HG03139 (cell line): ENCODE measurements at regions not wholly inside any gene's neighbourhood (a gene's known extent, or its start where the extent isn't known, plus 50 kb on each side); places are given as distances from the start of the nearest gene placed in this dataset.
"Not testable (repeated sequence)": the region's sequence is repeated elsewhere in the genome, so short reads cannot be mapped to it uniquely, and the experiment has no call there.

Experiments used
- ATAC-seq: cut with Tn5 transposase; IDR thresholded peaks from one replicate; pipeline ENCODE4 v1.9.1; 2021; ENCODE audit not compliant: unreplicated experiment

DNA sequence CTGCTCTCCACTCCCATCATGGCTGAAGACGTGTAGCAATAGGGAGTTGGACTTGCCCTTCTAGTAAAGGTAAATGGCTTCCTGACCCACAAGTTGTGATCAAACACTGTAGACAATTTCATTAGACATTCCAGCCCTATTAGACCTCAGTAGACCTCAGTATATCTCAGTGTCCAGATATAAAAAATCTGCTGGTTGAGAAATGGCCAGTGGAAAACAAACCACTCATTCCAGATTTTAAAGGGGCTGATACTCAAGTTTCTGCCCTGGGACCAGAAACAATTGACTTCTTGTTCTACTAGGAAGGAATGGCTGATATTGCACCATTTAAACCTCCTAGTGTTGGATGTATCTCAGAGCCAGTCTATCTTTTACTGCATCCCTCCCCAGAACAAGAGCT, 613.2 kb downstream of the PDCD6IP start:
- ATAC-seq = no peak

DNA sequence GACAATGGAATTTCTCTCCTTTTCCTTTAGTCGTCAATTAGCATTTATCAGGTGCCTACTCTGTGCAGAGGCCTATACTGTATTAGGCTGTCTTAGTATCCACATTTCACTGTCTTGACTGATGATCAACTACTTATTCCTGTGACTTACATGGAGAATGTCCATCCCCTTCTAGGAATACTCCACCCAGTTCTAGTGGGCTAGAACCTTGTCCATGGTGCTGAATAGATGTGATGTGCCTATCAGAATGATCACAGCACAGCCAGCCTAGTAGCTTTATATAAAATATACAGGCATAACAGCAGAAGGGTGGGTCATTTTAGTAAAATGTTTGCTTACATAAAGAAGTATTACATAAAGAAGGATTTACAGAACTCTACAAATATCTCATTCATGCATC, 621.4 kb downstream of the PDCD6IP start:
- ATAC-seq = no peak

GRCh38 chr3:34421762-34422161, 623.3 kb downstream of the PDCD6IP start:
- ATAC-seq = no peak

DNA sequence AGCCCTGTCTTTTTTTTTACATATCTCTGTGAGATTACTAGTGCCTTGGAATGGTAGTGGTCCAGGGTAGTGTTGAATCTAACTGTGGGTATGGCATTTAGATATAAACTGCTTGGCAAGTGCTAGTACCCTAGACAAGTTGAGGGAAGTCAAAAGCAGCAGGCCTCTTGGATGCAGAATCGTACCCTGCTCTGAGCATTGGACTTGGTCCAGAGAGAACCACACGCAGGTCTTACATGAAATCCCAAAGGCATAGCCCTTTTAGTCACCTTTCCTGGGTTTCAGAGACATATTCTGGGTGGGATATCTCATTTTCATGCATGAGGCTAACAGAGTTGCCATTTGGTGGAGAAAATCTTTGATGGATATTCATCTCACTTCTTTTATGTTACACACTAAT, 641.4 kb downstream of the PDCD6IP start:
- ATAC-seq = no peak

GRCh38 chr3:34444137-34444536, 645.7 kb downstream of the PDCD6IP start:
- ATAC-seq = no peak

- no peak for ATAC-seq
These were observed 650.9 kb downstream of the PDCD6IP start for GRCh38 chr3:34449305-34449704.

DNA sequence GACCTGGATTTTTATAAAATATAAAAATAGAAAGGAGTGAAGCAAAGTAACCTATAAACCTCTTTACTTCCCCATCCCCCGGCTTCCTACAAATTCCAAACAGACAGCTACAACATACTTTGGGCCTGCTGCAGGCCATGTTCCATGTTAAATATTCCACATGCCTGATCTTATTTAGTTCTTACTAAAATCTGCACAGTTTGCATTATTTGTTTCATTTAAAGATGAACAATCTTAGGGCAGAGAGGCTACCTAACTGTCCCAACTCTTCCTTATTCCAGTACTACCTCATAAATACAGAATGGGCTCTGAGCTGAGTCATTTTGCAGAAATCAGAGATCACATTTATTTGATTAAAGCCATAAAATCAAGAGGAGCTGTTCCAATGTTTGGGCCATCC, 665.0 kb downstream of the PDCD6IP start:
- ATAC-seq = no peak

DNA sequence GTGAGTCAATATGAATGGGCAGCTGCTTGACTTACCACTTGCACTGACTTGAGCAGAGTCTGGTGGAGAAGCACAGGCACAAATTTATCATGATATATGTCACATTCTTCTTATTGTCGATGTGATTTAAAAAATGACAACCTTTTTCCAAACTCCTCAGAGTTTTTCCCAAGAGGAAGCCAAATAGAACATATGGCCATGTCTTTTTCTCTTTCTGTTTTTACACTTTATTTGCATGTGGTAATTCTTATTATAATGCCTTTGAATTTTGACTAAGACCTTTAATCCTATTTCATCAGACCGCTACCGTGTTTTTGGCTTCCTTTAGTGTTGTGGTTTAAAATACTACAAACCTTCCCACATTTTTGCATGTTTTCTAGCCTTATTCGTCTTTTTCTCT, 666.2 kb downstream of the PDCD6IP start:
- no peak for ATAC-seq

- no peak for ATAC-seq
These were observed 677.4 kb downstream of the PDCD6IP start for GRCh38 chr3:34475851-34476250.

DNA sequence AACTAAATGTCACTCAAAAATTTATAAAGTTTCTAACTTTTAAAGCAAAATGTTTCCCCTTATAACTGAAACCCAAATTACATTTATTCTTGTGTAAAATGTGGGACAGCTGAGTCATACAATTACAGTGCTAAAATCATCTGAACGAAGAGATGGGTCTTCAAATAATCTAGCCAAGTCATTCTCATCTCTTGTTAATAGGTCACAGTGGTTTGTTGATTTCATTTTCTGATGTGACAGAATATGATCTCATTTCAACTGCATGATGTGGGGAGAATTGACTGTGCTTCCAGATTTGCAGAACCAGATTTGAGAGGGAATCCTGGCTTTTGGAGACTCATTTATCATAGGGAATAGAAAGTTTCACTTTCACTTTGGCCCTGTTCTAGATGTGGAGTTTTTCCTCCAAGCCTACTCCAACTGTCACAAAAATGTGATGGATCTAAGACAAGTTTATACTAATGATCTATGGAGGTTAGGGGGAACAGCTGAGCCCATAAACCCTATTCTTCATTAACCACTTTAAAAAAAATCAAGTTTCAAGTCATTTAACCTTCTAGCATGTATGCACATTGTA, 685.0 kb downstream of the PDCD6IP start:
- ATAC-seq = no peak

DNA sequence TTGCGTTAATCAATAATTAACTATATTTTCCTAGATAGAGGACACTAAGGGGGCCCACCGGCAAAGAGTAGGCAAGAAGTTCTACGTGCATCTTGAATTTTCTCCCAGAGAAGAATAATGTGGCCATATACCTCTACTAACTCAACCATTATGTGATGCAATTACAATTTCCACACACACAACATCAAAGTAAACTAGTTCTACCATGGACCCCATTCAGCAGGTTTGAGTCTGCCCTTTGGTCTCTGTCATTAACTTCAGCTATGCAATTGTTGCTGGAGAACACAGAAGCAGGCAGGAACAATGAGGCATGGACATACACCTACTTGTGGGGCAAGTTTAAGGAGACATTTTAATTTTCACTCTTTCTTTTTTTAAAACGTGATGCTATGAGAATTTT, 705.9 kb downstream of the PDCD6IP start:
- ATAC-seq = no peak

- ATAC-seq = no peak
These were observed 706.3 kb downstream of the PDCD6IP start for GRCh38 chr3:34504775-34505174.

DNA sequence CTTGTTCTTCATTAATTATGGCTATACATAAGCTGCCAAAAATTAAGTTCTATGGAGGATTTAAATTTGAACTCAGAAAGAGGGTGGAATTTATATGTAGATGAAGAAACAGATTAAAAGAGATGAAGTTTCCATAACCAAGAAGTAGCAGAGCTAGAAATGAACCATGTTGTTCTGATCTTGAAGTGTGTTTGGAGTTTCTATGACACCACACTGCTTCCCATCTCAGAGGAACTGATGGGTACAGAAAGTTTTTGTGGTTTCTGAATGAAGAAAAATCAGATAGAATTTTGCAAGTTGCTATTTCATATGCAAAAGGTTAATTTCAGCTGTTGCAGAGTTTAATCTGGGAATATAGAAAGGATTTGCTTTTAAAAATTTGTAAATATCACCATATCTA, 710.3 kb downstream of the PDCD6IP start:
- no peak for ATAC-seq

GRCh38 chr3:34511891-34512290, 713.5 kb downstream of the PDCD6IP start:
- ATAC-seq = no peak

- not testable (repeated sequence) for ATAC-seq
These were observed 720.6 kb downstream of the PDCD6IP start for GRCh38 chr3:34519008-34519407.

DNA sequence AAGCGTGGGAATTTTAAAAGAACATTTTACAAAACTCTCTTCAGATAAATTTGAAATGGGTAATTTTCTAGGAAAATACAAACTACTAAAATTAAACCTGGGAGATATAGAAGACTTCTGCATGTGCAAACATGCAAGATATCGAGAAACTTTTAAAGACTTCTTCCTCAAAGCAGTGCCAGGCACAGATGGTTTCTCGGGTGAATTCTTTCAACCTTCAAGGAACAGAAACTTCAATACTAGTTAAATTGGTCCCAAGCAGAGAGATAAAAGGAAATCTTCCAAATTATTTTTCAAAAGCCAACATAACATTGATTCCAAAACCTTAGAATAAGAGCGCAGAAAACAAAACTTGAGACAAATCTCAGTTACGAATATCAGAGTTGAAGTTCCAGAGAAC, 732.7 kb downstream of the PDCD6IP start:
- no peak for ATAC-seq

DNA sequence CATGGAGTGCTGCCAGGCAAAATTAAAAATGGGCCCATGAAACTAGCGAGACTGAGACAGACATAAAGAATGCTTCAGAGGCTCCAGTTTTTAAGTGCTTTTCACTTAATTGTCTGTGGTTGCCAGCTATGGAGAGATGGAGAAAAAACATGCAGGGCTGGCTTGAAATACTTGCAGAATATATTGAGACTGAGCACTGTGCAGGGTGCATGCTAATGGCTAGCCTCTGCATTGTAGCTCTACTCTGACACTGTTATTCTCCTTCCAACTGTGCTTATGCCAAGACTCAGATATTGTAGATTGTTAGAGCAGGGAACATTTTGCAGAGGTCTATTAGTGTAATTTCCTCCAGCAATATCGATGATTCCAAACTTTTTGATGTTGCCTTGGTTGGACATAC, 735.0 kb downstream of the PDCD6IP start:
- no peak for ATAC-seq

- no peak for ATAC-seq
These were observed 735.6 kb downstream of the PDCD6IP start for GRCh38 chr3:34534013-34534412.

GRCh38 chr3:34544136-34544535, 745.7 kb downstream of the PDCD6IP start:
- ATAC-seq = no peak

GRCh38 chr3:34547297-34547920, 749.0 kb downstream of the PDCD6IP start:
- ATAC-seq = no peak

GRCh38 chr3:34567266-34567665, 768.8 kb downstream of the PDCD6IP start:
- ATAC-seq = no peak

DNA sequence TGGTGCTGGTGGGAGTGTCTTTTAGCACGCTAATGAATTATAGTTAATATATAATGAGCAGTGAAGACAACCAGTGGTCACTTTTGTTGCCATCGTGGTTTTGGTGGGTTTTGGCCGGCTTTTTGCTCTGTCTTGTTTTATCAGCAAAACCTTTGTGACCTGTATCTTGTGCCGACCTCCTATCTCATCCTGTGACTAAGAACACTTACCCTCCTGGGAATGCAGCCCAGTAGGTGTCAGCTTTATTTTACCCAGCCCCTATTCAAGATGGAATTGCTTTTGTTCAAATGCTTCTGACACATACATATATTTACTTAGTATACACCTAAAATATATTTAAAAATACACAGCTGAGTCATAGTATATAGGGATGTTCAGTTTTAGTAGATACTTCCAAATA, 770.3 kb downstream of the PDCD6IP start:
- no peak for ATAC-seq

DNA sequence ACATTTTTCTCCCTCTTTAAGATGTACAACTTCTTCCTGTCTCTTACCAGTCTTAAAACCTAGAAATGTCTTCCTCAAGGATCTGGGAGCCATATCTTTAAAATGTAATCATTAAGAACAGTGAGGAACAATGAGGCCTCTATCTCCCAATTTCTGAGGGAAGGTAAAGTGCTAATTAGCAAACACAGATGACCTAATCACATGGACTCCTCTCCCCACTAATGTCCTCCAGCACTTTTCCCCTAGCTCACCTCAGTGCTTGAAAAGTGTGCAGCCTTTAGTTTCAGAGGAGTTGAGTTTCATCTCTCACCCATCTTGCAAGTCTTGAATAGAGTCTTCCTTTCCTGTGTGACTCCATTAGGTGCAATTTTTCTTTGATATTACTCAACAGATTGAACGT, 771.0 kb downstream of the PDCD6IP start:
- ATAC-seq = no peak
